ENCODE measurements at regions not wholly inside any gene's neighbourhood (a gene's known extent, or its start where the extent isn't known, plus 50 kb on each side); places are given as distances from the start of the nearest gene placed in this dataset.

GRCh38 chr10:117681104-117681503 lies 138.6 kb downstream of the EMX2 start:
- Histone ChIP-seq H2AFZ (ENCODE audit: low read depth) (no peak overlapping the region), H3K27ac (ENCODE audit: low read depth in 2 of 2, low read length in 1 of 2) (no peak overlapping the region), H3K27me3 (ENCODE audit: insufficient read depth) (no peaks in the 10 kb centered on the region), H3K79me2 (ENCODE audit: insufficient read depth) (no peaks in the 10 kb centered on the region), H3K4me1 (ENCODE audit: control insufficient read depth in 1 of 2, insufficient read depth in 2 of 2, low read depth in 1 of 2, low read length in 1 of 2) (no peaks in the 10 kb centered on the region; a peak in 1 of 4 replicates), H3K9me2 (no peaks in the 10 kb centered on the region), H4K20me1 (ENCODE audit: insufficient read depth) (no peaks in the 10 kb centered on the region), H3K4me2 (no peak overlapping the region), H3K36me3 (replicated peaks in 1 of 2; ENCODE audit: control insufficient read depth in 1 of 2, insufficient read depth in 2 of 2, low read length in 1 of 2) (no peaks in the 10 kb centered on the region), H3F3A (replicated peaks; ENCODE audit: insufficient read depth) (no peaks in the 10 kb centered on the region), H3K4me3 (ENCODE audit: low read depth in 2 of 2, low read length in 1 of 2) (no peak overlapping the region), H3K9ac (no peak overlapping the region), H3K9me3 (no peaks in the 10 kb centered on the region)
- no peak for TF ChIP-seq JUND (IDR thresholded peaks at IDR 0.05)
- TF ChIP-seq MXI1 (IDR thresholded peaks at IDR 0.05; ENCODE audit: low read depth, low read length), result no peak
- no peak for TF ChIP-seq ELF1 (IDR thresholded peaks at IDR 0.05)
- TF ChIP-seq MEF2A (IDR thresholded peaks at IDR 0.05; ENCODE audit: borderline replicate concordance, low read depth), result no peak
- ChIA-PET CTCF (interaction anchor here (0.7 kb wide), 1 partner anchor 53 kb away, joined by 3 read pairs; no protein-coding TSS in a partner anchor), POLR2A (no interaction called here)
- 10% methylated on average over 3 of the region's 3 CpGs for WGBS (ENCODE audit: low lambda C conversion rate)
- DNase-seq, result no peak

- H4K20me1 ChIP-seq (ENCODE audit: insufficient read depth), result no peaks in the 10 kb centered on the region
- H3K27ac ChIP-seq (ENCODE audit: low read depth in 2 of 2, low read length in 1 of 2), result no peak overlapping the region
- no peaks in the 10 kb centered on the region for H3K36me3 ChIP-seq (replicated peaks in 1 of 2; ENCODE audit: control insufficient read depth in 1 of 2, insufficient read depth in 2 of 2, low read length in 1 of 2)
- no peak overlapping the region for H3K4me2 ChIP-seq
- H3K9ac ChIP-seq, result no peak overlapping the region
- no peaks in the 10 kb centered on the region for H3K27me3 ChIP-seq (ENCODE audit: insufficient read depth)
- H2AFZ ChIP-seq (ENCODE audit: low read depth), result no peak overlapping the region
- no peak overlapping the region for H3K4me3 ChIP-seq (ENCODE audit: low read depth in 2 of 2, low read length in 1 of 2)
- H3K79me2 ChIP-seq (ENCODE audit: insufficient read depth), result no peaks in the 10 kb centered on the region
- whole genome bisulfite sequencing (ENCODE audit: low lambda C conversion rate), result 66% methylated on average over 19 of the region's 24 CpGs
- no peaks in the 10 kb centered on the region for H3F3A ChIP-seq (replicated peaks; ENCODE audit: insufficient read depth)
- DNase-seq, result no peak
- TF ChIP-seq PBX3 (IDR thresholded peaks at IDR 0.05) (no peak), MXI1 (IDR thresholded peaks at IDR 0.05; ENCODE audit: low read depth, low read length) (no peak), RFX5 (IDR thresholded peaks at IDR 0.05; ENCODE audit: low read length) (no peak), CTCF (IDR thresholded peaks at IDR 0.05) (no peak), NRF1 (IDR thresholded peaks at IDR 0.05; ENCODE audit: low read depth, low read length) (no peak), NFIC (IDR thresholded peaks at IDR 0.05; ENCODE audit: borderline replicate concordance) (no peak), USF2 (IDR thresholded peaks at IDR 0.05; ENCODE audit: borderline replicate concordance, low read depth, low read length) (no peak), POLR2AphosphoS5 (IDR thresholded peaks at IDR 0.05; ENCODE audit: low read depth, low read length) (no peak), ZBTB33 (IDR thresholded peaks at IDR 0.05; ENCODE audit: borderline replicate concordance, low read depth) (no peak), IRF3 (IDR thresholded peaks at IDR 0.05; ENCODE audit: low read depth, low read length) (no peak), TAF1 (IDR thresholded peaks at IDR 0.05; ENCODE audit: borderline replicate concordance, low read depth, low read length) (no peak), GATA2 (CRISPR knock-in tag; IDR thresholded peaks at IDR 0.05) (no peak), EZH2phosphoT487 (IDR thresholded peaks at IDR 0.05; ENCODE audit: borderline replicate concordance, low read depth) (no peak), FOXM1 (IDR thresholded peaks at IDR 0.05; ENCODE audit: low read depth) (no peak), TEAD4 (IDR thresholded peaks at IDR 0.05; ENCODE audit: borderline replicate concordance, insufficient read depth) (no peak), RXRA (IDR thresholded peaks at IDR 0.05; ENCODE audit: borderline replicate concordance, low read depth) (no peak), SMC3 (IDR thresholded peaks at IDR 0.05; ENCODE audit: low read depth, low read length) (no peak)
- CTCF ChIA-PET, result no interaction called here
- H3K9me2 ChIP-seq, result no peaks in the 10 kb centered on the region
- POLR2A ChIA-PET, result no interaction called here
- no peaks in the 10 kb centered on the region; a peak in 1 of 4 replicates for H3K4me1 ChIP-seq (ENCODE audit: control insufficient read depth in 1 of 2, insufficient read depth in 2 of 2, low read depth in 1 of 2, low read length in 1 of 2)
- no peaks in the 10 kb centered on the region for H3K9me3 ChIP-seq
These were observed 141.6 kb downstream of the EMX2 start for GRCh38 chr10:117684046-117684610.

All from SK-N-SH (cell line).